K562 (cell line): ENCODE measurements at regions not wholly inside any gene's neighbourhood (a gene's known extent, or its start where the extent isn't known, plus 50 kb on each side); places are given as distances from the start of the nearest gene placed in this dataset.

Source experiments
- ATAC-seq: fragments of 200-7000 bp; cut with Tn5 transposase; 3 replicates; pipeline ENCODE4 v1.9.1; 2020; ENCODE audit warnings: moderate library complexity
- BruUV-seq: library from RNA; stranded (reverse); fragments of 400-500 nt; replicated peaks from 2 replicates; lab custom pipeline; 2021; lab: Mats Ljungman, UMichigan
- CTCF ChIA-PET: fragments of 300-600 bp; formaldehyde crosslinking; extraction: SDS; loops from one replicate; lab custom pipeline; 2021; ENCODE audit warnings: low intra/inter-chr PET ratio; lab: Yijun Ruan, JAX
- POLR2A ChIA-PET: fragments of 300-600, 350-650 bp; sonication (Branson Sonifier 250); formaldehyde crosslinking; extraction: SDS; loops from one replicate; lab custom pipeline; 2021; ENCODE audit warnings: antibody characterized with exemption, inconsistent platforms; lab: Yijun Ruan, JAX
- DNase-seq, 4 experiments: peaks; one replicate each; pipeline versions ENCODE4 v3.0.0 to v3.0.0-alpha.2; 2011 to 2018; ENCODE audit warnings: low spot score in 3 of 4, mixed read lengths in 3 of 4; ENCODE audit errors: extremely low read depth in 1 of 4
- FAIRE-seq: peaks from 2 replicates; lab custom pipeline; 2011; peaks lifted over from hg19 to GRCh38; lab: Jason Lieb, UNC
- H2AFZ ChIP-seq: 2 replicates; pipeline ENCODE4 v1.6.0; 2011; ENCODE audit warnings: low read depth, low read length, control low read depth, inconsistent platforms
- H3K27ac ChIP-seq: fragments of 200-600 bp; 3 replicates; pipeline ENCODE4 v1.8.0; 2011; ENCODE audit warnings: low read depth, mild to moderate bottlenecking, control low read depth, inconsistent platforms, low read length, moderate library complexity, mixed read lengths; ENCODE audit errors: extremely low read depth
- H3K27me3 ChIP-seq, 2 experiments: fragments of 300-600 bp in 1 of 2; 2 replicates in 1 of 2; 3 replicates in 1 of 2; pipeline versions ENCODE4 v1.6.0 to v1.8.0; 2011; ENCODE audit warnings: inconsistent platforms in 2 of 2, low read length in 2 of 2, mild to moderate bottlenecking in 1 of 2, mixed read lengths in 1 of 2, moderate library complexity in 1 of 2; ENCODE audit not compliant: control insufficient read depth in 2 of 2, insufficient read depth in 2 of 2
- H3K36me3 ChIP-seq: fragments of 300-600 bp; 3 replicates; pipeline ENCODE4 v1.8.0; 2011; ENCODE audit warnings: mild to moderate bottlenecking, low read length, inconsistent platforms; ENCODE audit not compliant: control insufficient read depth, insufficient read depth
- H3K4me1 ChIP-seq, 2 experiments: fragments of 200-600 bp in 1 of 2; replicated peaks in 1 of 2; 2 replicates in 1 of 2; 3 replicates in 1 of 2; pipeline versions ENCODE4 v1.5.1 to v1.8.0; 2011; ENCODE audit warnings: inconsistent platforms in 2 of 2, low read length in 2 of 2, mild to moderate bottlenecking in 1 of 2, mixed read lengths in 1 of 2, moderate library complexity in 1 of 2; ENCODE audit not compliant: control insufficient read depth in 2 of 2, insufficient read depth in 2 of 2
- H3K4me2 ChIP-seq: 2 replicates; pipeline ENCODE4 v1.6.1; 2011; ENCODE audit warnings: low read length, control low read depth, inconsistent platforms, mixed read lengths; ENCODE audit not compliant: insufficient read depth
- H3K4me3 ChIP-seq: fragments of 200-600 bp; sonication (generic), shearing (Covaris generic); 2 replicates; pipeline ENCODE4 v1.5.1; 2016; ENCODE audit warnings: control low read depth, inconsistent platforms
- H3K79me2 ChIP-seq: fragments of 200-600 bp; 3 replicates; pipeline ENCODE4 v1.8.0; 2011; ENCODE audit warnings: low read length, inconsistent platforms; ENCODE audit not compliant: control insufficient read depth, insufficient read depth
- H3K9ac ChIP-seq, 2 experiments: 2 replicates each; pipeline versions ENCODE4 v1.6.0 to v1.6.1; 2011; ENCODE audit warnings: low read depth in 2 of 2, low read length in 2 of 2, control low read depth in 1 of 2, inconsistent platforms in 1 of 2, mild to moderate bottlenecking in 1 of 2, mixed read lengths in 1 of 2; ENCODE audit not compliant: insufficient read depth in 1 of 2
- H3K9me1 ChIP-seq: one replicate; pipeline ENCODE4 v1.6.0; 2011; ENCODE audit warnings: inconsistent platforms, mild to moderate bottlenecking, low read length, moderate library complexity; ENCODE audit not compliant: control insufficient read depth, insufficient read depth
- H3K9me3 ChIP-seq: replicated peaks from 2 replicates; pipeline ENCODE4 v1.5.1; 2011; ENCODE audit warnings: low read depth, low read length, inconsistent platforms; ENCODE audit not compliant: control insufficient read depth, insufficient read depth
- H4K20me1 ChIP-seq: replicated peaks from 2 replicates; pipeline ENCODE4 v1.6.1; 2011; ENCODE audit warnings: low read length, inconsistent platforms, mixed read lengths; ENCODE audit not compliant: control insufficient read depth, insufficient read depth
- CBX3 ChIP-seq, 2 experiments: IDR thresholded peaks; 1 replicate in 1 of 2; 2 replicates in 1 of 2; pipeline ENCODE4 v1.6.1; 2012; ENCODE audit warnings: inconsistent platforms in 2 of 2, low read length in 2 of 2, borderline replicate concordance in 1 of 2, control low read depth in 1 of 2
- ETV1 ChIP-seq: fragments of 450-650 bp; conservative IDR thresholded peaks from 2 replicates; pipeline ENCODE4 v1.6.1; 2016; ENCODE audit warnings: missing genetic modification characterization, control low read depth, low read depth, missing compliant biosample characterization
- ETV6 ChIP-seq, 3 experiments: fragments of 150-350 bp in 1 of 3; sonication (generic) in 1 of 3; formaldehyde crosslinking in 1 of 3; IDR thresholded peaks; 2 replicates each; pipeline versions ENCODE4 v1.6.1 to v1.8.0; 2014 to 2022; ENCODE audit warnings: borderline replicate concordance in 2 of 3, low read depth in 2 of 3, antibody characterized with exemption in 1 of 3, low read length in 1 of 3, mild to moderate bottlenecking in 1 of 3, missing genetic modification reagents in 1 of 3
- HNRNPL ChIP-seq: fragments of 200-400 bp; formaldehyde crosslinking; IDR thresholded peaks from 2 replicates; pipeline ENCODE4 v1.6.1; 2017; ENCODE audit warnings: low read depth, mild to moderate bottlenecking, low read length
- PTTG1 ChIP-seq: fragments of 450-650 bp; IDR thresholded peaks from 2 replicates; pipeline ENCODE4 v1.6.1; 2016; ENCODE audit warnings: low read depth, mild to moderate bottlenecking, missing genetic modification characterization, missing compliant biosample characterization
- SNIP1 ChIP-seq: fragments of 450-650 bp; IDR thresholded peaks from 2 replicates; pipeline ENCODE4 v1.7.1; 2017; ENCODE audit warnings: low read depth, mild to moderate bottlenecking
- ZNF263 ChIP-seq: sonication (generic); formaldehyde crosslinking; IDR thresholded peaks from 2 replicates; pipeline ENCODE4 v1.8.0; 2022; ENCODE audit warnings: mild to moderate bottlenecking, missing genetic modification reagents, borderline replicate concordance
- ZNF780A ChIP-seq: fragments of 250-450 bp; sonication (Bioruptor Pico); IDR thresholded peaks from 2 replicates; pipeline ENCODE4 v1.5.0; 2021; ENCODE audit warnings: mild to moderate bottlenecking
- whole genome bisulfite sequencing: fragments of 100-300 bp; shearing (Covaris generic); methylation state at CpG from one replicate; pipeline ENCODE4 v1.1.6; 2016; ENCODE audit warnings: low coverage, mixed read lengths; ENCODE audit not compliant: insufficient coverage; ENCODE audit errors: missing lambda C conversion rate; 5-methylcytosine and 5-hydroxymethylcytosine counted together
- in situ Hi-C: fragments of 300-500 bp; cut with MboI; formaldehyde crosslinking; loops from 4 replicates; pipeline ENCODE4 v1.15.0; 2018; ENCODE audit warnings: inconsistent platforms, mixed read lengths
- intact Hi-C: fragments of 100-400 bp; cut with micrococcal nuclease; formaldehyde crosslinking; loops from 2 replicates; pipeline ENCODE4 v1.14.2; 2022
- TF ChIP-seq, protein P1 (sequence below): fragments of 250-450 bp; sonication (Bioruptor Pico); IDR thresholded peaks from 2 replicates; pipeline ENCODE4 v1.5.1; 2021; ENCODE audit warnings: mild to moderate bottlenecking
- TF ChIP-seq, protein P2 (sequence below): fragments of 250-450 bp; sonication (Bioruptor Pico); IDR thresholded peaks from 2 replicates; pipeline ENCODE4 v1.4.0; 2020; ENCODE audit warnings: mild to moderate bottlenecking, moderate library complexity
- TF ChIP-seq, protein P3 (sequence below): fragments of 250-450 bp; sonication (Bioruptor Pico); IDR thresholded peaks from 2 replicates; pipeline ENCODE4 v1.8.0; 2022; ENCODE audit warnings: inconsistent platforms, mild to moderate bottlenecking, moderate library complexity, borderline replicate concordance
- TF ChIP-seq, protein P4 (sequence below): fragments of 450-650 bp; IDR thresholded peaks from 2 replicates; pipeline ENCODE4 v1.6.1; 2017; ENCODE audit warnings: mild to moderate bottlenecking, moderate library complexity

DNA sequence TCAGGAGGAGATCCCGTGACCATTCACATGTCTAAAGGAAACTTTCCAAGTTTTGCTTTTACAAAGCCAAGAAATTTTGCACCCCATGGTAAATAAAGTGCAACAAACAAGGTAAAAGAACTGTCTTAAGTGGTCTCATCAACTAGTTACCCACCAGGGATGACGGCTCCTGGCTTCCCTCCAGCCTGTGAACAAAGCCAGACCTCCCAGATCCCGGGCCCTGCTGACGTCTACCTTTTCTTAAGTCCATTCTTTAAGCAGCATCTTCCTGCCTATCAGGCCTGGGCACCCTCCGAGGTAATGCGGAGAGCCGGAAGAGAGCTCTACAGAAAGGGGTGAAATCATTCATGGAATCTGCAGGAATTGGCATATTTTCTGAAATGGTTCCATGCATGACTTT, 58.0 kb upstream of the DAAM1 start:
- H4K20me1 ChIP-seq = no peaks in the 10 kb centered on the region
- no peak for FAIRE-seq
- H3K36me3 ChIP-seq = no peaks in the 10 kb centered on the region
- no peak overlapping the region for H2AFZ ChIP-seq
- BruUV-seq = no TSS peak
- peaks cover 0 to 7% of the 10 kb centered on the region in 2 experiments; a peak in 4 of 5 replicates for H3K27me3 ChIP-seq
- WGBS = 4% methylated on average over 4 of the region's 7 CpGs
- intact Hi-C loops (no loop called here), in situ Hi-C loops (no loop called here)
- H3K9me3 ChIP-seq = no peaks in the 10 kb centered on the region
- ATAC-seq = no peak
- H3K79me2 ChIP-seq = no peaks in the 10 kb centered on the region
- ChIA-PET CTCF (interaction anchor here (0.6 to 1.3 kb wide), 3 partner anchors 163 to 382 kb away, joined by 3 to 6 read pairs (median 3); no protein-coding TSS in a partner anchor), POLR2A (no interaction called here)
- H3K4me1 ChIP-seq = no peaks in the 10 kb centered on the region
- H3K9me1 ChIP-seq = no peaks in the 10 kb centered on the region
- H3K27ac ChIP-seq = no peak overlapping the region
- no peak overlapping the region for H3K4me3 ChIP-seq
- DNase-seq = no peak
- no peak overlapping the region for H3K4me2 ChIP-seq
- no peak overlapping the region for H3K9ac ChIP-seq
- no peak for TF ChIP-seq SNIP1
- TF ChIP-seq ZNF780A (CRISPR knock-in tag) = no peak
- TF ChIP-seq HNRNPL = no peak
- TF ChIP-seq ETV1 (tag) = no peak
- TF ChIP-seq ZNF263 = no peak
- no peak for TF ChIP-seq PTTG1 (tag)
- TF ChIP-seq, protein P1, sequence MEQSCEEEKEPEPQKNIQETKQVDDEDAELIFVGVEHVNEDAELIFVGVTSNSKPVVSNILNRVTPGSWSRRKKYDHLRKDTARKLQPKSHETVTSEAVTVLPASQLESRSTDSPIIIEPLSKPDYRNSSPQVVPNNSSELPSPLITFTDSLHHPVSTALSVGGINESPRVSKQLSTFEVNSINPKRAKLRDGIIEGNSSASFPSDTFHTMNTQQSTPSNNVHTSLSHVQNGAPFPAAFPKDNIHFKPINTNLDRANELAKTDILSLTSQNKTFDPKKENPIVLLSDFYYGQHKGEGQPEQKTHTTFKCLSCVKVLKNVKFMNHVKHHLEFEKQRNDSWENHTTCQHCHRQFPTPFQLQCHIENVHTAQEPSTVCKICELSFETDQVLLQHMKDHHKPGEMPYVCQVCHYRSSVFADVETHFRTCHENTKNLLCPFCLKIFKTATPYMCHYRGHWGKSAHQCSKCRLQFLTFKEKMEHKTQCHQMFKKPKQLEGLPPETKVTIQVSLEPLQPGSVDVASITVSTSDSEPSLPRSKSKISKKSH (CRISPR knock-in tag) = no peak
- TF ChIP-seq, protein P2, sequence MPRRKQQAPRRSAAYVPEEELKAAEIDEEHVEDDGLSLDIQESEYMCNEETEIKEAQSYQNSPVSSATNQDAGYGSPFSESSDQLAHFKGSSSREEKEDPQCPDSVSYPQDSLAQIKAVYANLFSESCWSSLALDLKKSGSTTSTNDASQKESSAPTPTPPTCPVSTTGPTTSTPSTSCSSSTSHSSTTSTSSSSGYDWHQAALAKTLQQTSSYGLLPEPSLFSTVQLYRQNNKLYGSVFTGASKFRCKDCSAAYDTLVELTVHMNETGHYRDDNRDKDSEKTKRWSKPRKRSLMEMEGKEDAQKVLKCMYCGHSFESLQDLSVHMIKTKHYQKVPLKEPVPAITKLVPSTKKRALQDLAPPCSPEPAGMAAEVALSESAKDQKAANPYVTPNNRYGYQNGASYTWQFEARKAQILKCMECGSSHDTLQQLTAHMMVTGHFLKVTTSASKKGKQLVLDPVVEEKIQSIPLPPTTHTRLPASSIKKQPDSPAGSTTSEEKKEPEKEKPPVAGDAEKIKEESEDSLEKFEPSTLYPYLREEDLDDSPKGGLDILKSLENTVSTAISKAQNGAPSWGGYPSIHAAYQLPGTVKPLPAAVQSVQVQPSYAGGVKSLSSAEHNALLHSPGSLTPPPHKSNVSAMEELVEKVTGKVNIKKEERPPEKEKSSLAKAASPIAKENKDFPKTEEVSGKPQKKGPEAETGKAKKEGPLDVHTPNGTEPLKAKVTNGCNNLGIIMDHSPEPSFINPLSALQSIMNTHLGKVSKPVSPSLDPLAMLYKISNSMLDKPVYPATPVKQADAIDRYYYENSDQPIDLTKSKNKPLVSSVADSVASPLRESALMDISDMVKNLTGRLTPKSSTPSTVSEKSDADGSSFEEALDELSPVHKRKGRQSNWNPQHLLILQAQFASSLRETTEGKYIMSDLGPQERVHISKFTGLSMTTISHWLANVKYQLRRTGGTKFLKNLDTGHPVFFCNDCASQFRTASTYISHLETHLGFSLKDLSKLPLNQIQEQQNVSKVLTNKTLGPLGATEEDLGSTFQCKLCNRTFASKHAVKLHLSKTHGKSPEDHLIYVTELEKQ (CRISPR knock-in tag) = no peak
- no peak for TF ChIP-seq CBX3 (IDR thresholded peaks at IDR 0.05; ENCODE audit: borderline replicate concordance in 1 of 2, low read length in 2 of 2)
- TF ChIP-seq, protein P3, sequence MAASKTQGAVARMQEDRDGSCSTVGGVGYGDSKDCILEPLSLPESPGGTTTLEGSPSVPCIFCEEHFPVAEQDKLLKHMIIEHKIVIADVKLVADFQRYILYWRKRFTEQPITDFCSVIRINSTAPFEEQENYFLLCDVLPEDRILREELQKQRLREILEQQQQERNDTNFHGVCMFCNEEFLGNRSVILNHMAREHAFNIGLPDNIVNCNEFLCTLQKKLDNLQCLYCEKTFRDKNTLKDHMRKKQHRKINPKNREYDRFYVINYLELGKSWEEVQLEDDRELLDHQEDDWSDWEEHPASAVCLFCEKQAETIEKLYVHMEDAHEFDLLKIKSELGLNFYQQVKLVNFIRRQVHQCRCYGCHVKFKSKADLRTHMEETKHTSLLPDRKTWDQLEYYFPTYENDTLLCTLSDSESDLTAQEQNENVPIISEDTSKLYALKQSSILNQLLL (CRISPR knock-in tag) = no peak
- no peak for TF ChIP-seq ETV6 (IDR thresholded peaks at IDR 0.05; ENCODE audit: borderline replicate concordance in 1 of 2, low read depth in 2 of 2, low read length in 1 of 2)
- no peak for TF ChIP-seq ETV6 (CRISPR knock-in tag; IDR thresholded peaks at IDR 0.05; ENCODE audit: borderline replicate concordance)
- TF ChIP-seq, protein P4, sequence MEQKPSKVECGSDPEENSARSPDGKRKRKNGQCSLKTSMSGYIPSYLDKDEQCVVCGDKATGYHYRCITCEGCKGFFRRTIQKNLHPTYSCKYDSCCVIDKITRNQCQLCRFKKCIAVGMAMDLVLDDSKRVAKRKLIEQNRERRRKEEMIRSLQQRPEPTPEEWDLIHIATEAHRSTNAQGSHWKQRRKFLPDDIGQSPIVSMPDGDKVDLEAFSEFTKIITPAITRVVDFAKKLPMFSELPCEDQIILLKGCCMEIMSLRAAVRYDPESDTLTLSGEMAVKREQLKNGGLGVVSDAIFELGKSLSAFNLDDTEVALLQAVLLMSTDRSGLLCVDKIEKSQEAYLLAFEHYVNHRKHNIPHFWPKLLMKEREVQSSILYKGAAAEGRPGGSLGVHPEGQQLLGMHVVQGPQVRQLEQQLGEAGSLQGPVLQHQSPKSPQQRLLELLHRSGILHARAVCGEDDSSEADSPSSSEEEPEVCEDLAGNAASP = no peak
